HT1080 (cell line): ENCODE measurements at regions not wholly inside any gene's neighbourhood (a gene's known extent, or its start where the extent isn't known, plus 50 kb on each side); places are given as distances from the start of the nearest gene placed in this dataset.

Experiments used
- DNase-seq: peaks from one replicate; pipeline ENCODE4 v3.0.0-alpha.2; 2015; ENCODE audit warnings: low read depth

DNA sequence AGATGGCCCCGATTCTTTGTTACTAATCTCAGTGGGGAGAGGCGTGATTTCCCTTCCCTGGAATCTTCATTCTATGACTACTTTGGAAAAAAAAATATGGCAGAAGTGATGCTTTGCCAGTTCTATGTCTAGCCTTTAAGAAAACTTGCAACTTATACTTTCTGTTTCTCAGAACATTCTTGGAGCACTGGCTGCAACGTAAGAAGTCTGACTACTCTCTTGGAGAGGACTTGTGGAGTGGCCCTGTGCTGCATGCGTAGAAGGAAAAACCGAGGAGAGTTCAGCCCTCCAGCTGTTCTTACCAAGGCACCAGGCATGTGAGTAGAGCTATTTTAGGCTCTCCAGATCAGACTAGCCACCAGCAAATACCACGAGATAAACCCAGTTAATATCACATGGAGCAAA lies 77.6 kb upstream of the STXBP5 start:
- DNase-seq = no peak

DNA sequence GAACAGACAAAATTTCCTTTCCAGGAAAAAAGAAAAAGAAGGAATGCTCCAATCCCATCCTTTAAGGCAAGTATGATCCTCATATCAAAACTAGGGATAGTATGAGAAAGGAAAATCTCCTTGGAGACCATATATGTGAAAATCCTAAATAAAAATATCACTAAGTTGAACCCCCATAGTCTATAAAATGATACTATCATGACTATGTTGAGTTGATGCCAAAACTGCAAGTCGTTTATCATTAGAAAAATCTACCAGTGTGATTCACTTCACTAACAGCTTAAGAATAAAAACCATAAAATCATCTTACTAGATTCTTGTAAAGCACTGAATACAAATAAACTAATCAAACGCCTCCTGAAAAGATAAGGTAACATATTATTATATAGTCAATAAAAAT lies 76.6 kb upstream of the STXBP5 start:
- DNase-seq = no peak

DNA sequence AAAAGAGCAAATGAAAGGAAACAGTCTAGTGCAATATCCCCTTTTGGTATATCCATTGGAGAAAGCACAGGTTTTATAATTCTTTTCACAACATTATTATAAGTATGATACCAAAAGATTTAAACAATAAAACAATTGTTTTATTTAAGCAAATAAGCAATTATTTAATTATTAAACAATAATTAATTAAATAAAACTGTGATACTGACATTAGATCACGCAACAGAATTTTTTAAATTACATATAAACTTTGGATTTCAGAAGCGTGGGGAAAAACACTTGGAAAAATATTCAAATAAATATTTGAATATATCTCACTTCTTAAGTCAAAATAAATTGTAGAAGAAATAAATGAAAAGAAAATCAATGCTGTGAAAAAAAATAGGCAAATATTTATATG lies 76.2 kb upstream of the STXBP5 start:
- no peak for DNase-seq

DNA sequence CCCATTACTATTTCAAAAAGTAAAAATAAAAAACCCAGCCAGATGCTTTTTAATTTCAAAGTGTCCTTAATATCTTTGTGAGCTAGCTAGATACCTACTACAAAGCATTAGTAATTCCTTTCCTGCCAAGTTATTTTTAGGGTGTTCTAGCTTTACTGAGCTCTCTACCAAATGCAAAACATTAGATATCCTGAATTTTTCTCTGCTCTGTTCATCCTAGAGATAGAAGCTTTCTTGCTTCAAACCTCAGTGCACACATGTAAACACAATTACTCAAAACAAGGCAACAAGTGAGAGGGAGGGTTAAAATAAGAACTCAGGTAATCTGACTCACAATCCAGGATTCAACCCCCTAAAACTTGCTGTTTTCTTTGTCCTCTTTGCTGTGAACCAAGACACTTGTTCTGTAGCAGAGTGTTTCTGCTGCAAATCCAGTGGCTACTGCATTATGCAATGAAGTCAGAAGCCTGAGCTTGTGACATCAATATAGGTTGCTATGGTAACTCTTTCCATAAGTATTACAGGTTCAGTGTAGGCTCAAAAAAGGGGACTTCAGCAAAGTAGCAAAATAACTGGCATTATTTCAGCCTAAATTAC lies 72.6 kb upstream of the STXBP5 start:
- DNase-seq = no peak

DNA sequence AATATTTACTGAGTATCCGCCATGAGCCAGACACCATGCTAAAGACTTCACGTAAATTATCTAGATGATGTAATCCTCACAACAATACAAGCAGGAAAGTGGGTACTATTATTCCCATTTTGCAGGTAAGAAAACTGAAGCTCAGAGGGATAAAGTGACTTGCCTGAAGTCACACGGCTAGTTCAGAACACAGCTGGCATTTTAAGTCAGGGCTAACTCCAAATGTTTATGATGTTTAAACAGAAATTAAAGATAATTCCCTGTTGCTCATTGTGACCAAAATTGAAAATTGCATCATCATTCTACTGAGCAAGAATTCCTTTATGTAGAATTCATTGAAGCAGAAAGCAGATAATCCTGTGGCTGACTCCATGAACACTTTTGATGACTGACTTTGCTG lies 71.3 kb upstream of the STXBP5 start:
- DNase-seq = no peak

DNA sequence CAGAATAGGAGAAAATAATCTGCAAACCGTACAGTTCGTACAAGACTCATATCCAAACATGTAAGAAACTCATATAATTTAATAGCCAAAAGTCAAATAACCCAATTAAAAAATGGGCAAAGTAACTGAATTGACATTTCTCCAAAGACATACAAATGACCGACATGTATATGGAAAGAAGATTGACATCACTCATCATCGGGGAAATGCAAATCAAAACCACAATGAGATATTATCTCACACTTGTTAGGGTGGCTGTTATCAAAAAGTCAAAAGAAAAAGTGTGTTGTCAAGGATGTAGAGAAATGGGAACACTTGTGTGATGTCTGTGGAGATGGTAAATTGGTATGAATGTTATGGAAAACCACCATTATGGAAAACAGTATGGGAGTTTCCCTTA lies 70.5 kb upstream of the STXBP5 start:
- DNase-seq = no peak

DNA sequence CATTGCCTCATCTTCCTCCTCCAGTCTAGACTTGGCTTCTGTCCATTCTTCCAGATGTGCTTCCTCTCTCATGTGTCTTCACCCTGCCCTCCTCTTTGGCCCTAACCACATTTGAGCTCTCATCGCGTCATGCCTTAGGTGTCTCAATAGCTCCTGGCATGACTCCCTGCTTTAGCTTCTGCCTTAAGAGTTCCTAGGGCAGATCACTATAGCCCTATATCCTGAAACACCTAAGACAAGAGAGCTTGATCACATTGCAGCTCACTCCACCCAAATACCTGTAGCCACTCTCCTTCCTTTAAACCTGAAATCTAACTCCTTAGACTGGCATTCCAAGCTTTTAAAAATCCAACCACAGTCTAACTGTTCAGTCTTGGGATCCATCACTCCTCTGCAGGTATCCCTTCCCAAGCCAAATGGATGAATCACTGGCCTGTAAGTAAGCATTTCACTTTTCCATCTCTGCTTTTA lies 69.0 kb upstream of the STXBP5 start:
- peak; percentile 88 for DNase-seq

DNA sequence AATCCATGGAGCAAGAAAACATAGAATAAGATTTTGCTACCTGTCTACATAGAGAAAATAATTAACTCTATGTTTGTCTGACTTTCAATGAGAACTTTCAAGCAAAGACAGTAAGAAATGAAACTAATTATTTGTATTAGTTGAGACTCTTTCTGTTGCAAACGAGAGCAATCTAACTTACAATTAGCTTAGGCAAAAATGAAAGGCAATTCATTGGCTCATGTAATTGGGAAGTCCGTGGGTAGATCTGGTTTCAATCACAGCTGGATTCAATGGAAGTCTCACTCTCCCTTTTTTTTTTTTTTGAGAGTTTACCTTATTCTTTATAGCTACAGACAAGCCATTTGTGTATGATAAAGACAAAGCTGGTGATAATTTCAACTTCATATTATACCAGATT lies 68.2 kb upstream of the STXBP5 start:
- DNase-seq = no peak

DNA sequence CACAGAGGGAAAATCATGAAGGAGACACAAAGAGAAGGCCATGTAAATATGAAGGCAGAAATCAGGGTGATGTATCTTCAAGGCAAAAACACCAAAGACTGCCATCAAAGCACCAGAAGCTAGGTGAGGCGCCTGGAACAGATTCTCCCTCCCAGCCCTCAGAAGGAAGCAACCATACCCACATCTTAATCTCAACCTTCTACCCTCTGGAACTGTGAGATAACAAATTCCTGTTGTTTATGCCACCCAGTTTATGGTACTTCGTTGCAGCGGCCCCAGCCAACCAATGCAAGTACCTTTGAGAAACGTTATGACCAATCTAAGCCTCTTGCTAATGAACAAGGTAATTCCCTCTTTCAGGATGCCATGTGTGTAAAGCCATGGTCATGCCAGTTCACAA lies 66.2 kb upstream of the STXBP5 start:
- DNase-seq = no peak

DNA sequence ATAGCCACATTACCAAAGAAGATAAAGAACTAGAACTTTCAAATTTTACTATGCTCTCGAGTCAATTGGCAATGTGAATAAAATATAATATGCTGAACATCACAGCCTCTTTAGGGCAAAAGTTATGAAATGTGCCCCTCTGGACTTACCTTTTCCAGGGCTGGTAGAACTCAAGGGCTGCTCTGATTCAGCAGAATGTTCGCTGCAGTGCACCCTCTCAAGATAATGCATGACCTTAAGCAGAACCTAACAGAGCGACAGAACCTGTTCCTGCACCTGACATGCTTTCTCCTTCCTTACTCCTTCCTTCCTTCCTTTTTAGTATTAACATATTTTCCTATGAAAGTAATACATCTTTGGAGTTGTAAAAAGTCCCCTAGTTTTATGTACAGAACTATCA lies 65.4 kb upstream of the STXBP5 start:
- no peak for DNase-seq

DNA sequence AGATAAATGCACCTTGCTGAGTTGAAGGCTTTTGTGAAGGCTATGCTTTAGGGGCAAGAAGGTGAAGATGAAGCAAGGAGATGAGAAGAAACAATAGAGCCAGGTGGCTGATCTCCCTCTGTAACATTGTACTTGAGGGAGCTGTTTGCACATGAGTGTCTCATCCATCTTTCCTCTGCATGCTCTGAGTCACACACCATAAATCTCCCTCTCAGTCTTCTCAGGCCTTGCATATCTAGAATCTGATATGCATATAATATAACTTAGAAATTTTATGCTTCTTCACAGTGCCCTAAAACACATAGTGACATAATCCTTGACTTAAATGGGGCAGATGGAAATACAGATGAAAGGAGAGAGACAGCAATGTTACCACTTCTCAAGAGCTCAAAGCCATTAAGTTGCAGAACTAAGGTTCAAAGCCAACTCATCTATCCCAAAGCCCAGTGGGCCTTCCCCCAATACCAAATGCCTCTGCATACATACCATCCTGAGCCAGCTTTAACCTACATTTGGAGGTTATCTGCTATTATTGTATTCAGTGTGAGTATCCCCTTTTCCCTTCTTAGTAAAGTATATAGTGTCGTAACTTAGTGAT lies 62.4 kb upstream of the STXBP5 start:
- DNase-seq = peak; percentile 65

DNA sequence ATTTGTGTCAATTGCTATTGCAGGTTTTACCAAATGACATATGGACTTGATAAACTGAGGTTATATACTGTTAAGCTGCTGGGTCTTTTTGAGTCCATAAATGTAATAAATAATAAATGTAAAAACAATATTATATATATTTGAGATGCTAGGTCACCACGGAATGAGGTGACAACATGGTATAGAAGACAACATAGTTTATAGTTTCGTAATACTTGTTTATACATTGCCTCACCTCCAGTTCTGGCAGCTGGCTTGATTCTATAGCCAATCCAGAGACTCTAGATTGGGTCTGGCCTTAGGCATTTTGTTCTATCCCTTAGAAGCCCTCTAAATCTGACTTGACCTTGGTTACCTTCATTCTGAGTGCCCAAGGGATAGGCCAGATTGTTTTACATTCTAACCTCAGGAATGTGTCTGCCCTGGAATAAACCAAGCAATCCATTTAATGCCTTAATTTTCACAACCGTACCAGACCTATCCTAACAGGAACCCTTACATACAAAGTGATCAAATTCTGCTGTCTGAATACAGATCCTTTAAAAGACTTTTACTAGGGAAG lies 61.5 kb upstream of the STXBP5 start:
- no peak for DNase-seq

DNA sequence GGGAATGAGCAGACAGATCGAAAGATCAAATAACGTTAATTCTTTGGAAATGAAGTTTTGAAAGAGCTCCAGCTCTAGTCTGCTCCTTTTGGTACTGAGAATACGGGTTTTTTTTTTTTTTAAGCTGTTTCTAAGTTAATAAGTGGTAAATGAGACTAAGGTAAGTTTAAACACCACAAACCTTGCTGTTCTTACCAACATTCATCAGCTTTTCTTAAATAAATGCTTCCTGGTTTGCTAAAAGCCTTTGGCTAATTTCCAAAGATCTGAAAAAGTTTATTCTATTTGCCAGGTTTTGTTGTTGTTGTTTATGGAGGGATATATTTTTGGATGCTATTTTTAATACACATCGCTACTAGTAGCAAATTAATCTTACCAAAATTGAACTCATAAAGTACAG lies 55.1 kb upstream of the STXBP5 start:
- DNase-seq = no peak

DNA sequence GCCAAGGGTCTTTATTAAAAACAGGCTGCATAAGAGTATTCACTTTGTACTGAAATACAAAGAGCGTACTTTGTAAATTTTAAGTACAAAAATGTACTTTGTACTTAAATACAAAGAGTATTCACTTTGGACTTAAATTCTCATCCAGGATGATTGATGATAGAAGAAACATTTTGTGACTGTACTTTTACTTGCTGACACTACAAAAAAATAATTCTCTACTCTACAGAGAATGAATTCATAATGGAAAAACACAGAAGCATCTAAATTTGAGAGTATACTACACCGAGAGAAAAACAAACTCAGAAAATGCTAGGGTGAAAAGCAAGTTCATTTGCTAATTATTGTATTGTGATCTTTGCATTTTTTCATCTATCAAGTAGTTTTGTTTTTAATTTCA lies 54.4 kb upstream of the STXBP5 start:
- no peak for DNase-seq

DNA sequence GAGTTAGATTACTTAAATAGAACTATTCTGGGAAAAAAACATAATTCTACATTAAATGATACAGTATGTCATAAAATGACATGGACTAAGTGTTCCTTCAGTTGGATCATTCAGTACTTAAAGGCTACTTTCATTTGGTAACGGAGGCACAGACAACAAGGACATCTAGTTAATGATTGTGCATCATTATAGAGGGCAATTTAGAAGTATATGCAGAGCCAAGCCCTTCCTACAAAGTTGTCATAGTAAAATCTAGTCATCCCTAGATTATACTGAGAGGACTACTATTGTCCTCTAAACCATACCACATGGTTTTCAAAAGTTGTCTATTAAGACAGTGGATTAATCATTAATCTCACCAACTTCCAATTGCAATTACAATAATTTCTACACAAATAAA lies 53.9 kb upstream of the STXBP5 start:
- DNase-seq = no peak
